Vagina (tissue), 2 donors: ENCODE measurements at regions not wholly inside any gene's neighbourhood (a gene's known extent, or its start where the extent isn't known, plus 50 kb on each side); places are given as distances from the start of the nearest gene placed in this dataset.
A peak's percentile ranks its signal among the peaks of the same experiment; 100 is the strongest.

ENCODE experiments used
- DNase-seq, 2 donors: peaks; one replicate each; pipeline ENCODE4 v3.0.0-alpha.2; 2017; ENCODE audit errors: extremely low spot score in 2 of 2
- H3K27ac ChIP-seq: fragments of 200-600 bp; sonication (generic); one replicate; pipeline ENCODE4 v1.5.1; 2019
- H3K27me3 ChIP-seq: fragments of 200-600 bp; sonication (generic); one replicate; pipeline ENCODE4 v1.5.1; 2019
- H3K36me3 ChIP-seq, 2 donors: fragments of 200-600 bp; sonication (generic); one replicate each; pipeline ENCODE4 v1.5.1; 2017 to 2019
- H3K4me1 ChIP-seq: fragments of 200-600 bp; sonication (generic); one replicate; pipeline ENCODE4 v1.5.1; 2019
- H3K4me3 ChIP-seq, 2 donors: fragments of 200-600 bp; sonication (generic); 1 replicate in 1 of 2; 2 replicates in 1 of 2; pipeline ENCODE4 v1.5.1; 2016 to 2019
- H3K9me3 ChIP-seq: fragments of 200-600 bp; sonication (generic); one replicate; pipeline ENCODE4 v1.5.1; 2019
- POLR2A ChIP-seq, 2 donors: fragments of 450-650 bp; IDR thresholded peaks; one replicate each; pipeline ENCODE4 v1.6.1; 2017; ENCODE audit warnings: antibody characterized with exemption in 2 of 2, mild to moderate bottlenecking in 2 of 2, moderate library complexity in 2 of 2
- POLR2AphosphoS5 ChIP-seq, 2 donors: sonication (generic); formaldehyde crosslinking; IDR thresholded peaks; one replicate each; pipeline ENCODE4 v1.9.0; 2017; ENCODE audit warnings: antibody characterized with exemption in 2 of 2, mild to moderate bottlenecking in 2 of 2, low read depth in 1 of 2; ENCODE audit not compliant: insufficient read depth in 1 of 2
- intact Hi-C: fragments of 100-400 bp; cut with DNase I; formaldehyde crosslinking; loops from one replicate; pipeline ENCODE4 v1.15.1; 2023
- TF ChIP-seq, protein P1 (sequence below), 3 experiments: fragments of 450-650 bp in 2 of 3; fragments of 200-600 bp in 1 of 3; sonication (generic) in 1 of 3; IDR thresholded peaks; one replicate each; pipeline ENCODE4 v1.5.1; 2017 to 2019; ENCODE audit warnings: antibody characterized with exemption in 3 of 3, mild to moderate bottlenecking in 2 of 3, moderate library complexity in 2 of 3

DNA sequence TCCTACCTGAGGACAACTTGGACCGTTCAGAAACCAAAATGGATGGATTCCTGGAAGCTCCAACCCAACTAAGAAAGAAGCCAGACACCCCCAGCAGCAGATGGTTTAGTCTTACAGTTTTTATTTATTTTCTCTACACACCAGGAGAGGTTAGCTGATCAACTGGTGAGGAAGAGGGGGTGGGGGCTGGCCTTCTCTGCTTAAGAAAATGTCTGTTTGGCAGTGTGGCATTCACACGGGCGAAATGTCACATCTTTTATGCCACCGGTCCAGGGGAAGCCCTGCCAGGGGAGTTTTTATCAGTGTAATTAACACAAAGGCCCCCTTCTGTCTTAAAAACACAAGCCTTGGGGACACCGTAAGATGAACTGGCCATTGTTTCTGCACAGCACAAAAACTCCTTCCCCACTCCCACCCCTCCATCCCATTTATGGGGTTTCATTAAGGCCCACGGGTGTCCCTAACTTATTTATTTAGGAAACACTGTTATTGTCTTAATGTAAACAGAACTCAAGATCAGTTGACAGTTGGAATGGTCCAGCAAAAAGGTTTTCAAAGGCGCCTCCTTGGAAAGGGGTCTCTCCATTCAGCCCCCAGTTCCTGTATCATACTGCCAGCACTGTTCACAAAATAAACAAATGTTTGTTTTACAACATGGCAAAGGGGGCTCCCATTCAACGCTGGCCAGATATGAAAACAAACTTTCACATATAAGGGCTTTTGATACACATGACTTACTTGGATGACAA is 217.0 kb downstream of the C1D start:
- peaks cover 5% of the 10 kb centered on the region for H3K4me1 ChIP-seq
- no peaks in the 10 kb centered on the region for H3K9me3 ChIP-seq
- H3K27me3 ChIP-seq: no peaks in the 10 kb centered on the region
- TF ChIP-seq, protein P1, sequence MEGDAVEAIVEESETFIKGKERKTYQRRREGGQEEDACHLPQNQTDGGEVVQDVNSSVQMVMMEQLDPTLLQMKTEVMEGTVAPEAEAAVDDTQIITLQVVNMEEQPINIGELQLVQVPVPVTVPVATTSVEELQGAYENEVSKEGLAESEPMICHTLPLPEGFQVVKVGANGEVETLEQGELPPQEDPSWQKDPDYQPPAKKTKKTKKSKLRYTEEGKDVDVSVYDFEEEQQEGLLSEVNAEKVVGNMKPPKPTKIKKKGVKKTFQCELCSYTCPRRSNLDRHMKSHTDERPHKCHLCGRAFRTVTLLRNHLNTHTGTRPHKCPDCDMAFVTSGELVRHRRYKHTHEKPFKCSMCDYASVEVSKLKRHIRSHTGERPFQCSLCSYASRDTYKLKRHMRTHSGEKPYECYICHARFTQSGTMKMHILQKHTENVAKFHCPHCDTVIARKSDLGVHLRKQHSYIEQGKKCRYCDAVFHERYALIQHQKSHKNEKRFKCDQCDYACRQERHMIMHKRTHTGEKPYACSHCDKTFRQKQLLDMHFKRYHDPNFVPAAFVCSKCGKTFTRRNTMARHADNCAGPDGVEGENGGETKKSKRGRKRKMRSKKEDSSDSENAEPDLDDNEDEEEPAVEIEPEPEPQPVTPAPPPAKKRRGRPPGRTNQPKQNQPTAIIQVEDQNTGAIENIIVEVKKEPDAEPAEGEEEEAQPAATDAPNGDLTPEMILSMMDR (IDR thresholded peaks at IDR 0.05): no peak
- TF ChIP-seq POLR2A (IDR thresholded peaks at IDR 0.05) (no peak), POLR2AphosphoS5 (IDR thresholded peaks at IDR 0.05; ENCODE audit: insufficient read depth in 1 of 2, low read depth in 1 of 2) (no peak)
- no peak for DNase-seq
- no peak overlapping the region for H3K4me3 ChIP-seq
- intact Hi-C loops: loop anchor here (5.0 kb wide), 1 partner anchor 178 kb away; no protein-coding TSS in a partner anchor
- peak overlapping the region; percentile 42 for H3K27ac ChIP-seq
- no peaks in the 10 kb centered on the region for H3K36me3 ChIP-seq

DNA sequence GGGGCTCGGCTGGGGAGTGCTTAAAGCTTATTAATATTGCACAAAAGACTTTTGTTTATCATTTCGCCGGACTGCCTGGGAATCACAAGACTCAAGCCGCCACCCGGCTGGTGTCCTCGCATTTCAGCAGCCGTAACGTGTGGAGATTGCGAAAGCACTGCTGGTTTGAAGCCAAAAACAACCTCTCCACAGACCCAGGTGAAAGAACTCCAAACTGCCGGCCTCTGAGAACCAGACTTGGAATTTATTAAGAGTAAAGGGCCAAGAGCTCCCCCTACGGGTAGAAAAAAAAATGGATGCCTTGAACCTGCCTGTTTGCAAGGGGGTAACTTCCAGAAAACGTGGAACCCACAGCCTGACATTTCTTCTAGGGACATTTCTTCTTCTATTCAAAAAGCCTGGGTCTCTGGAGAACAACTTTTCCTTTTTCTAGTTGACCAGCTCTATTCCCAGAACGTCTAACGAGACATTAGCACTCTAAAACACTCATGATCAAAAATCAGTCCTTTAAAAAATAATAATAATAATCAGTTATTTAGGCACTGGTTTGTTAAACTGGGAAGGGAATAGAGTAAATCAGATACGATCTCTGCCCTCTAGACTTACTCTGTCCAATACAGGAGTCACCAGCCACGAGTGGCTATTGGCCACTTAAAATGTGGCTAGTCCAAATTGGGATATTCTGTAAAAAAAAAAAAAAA is 216.3 kb downstream of the C1D start:
- Histone ChIP-seq H3K4me3 (no peak overlapping the region), H3K4me1 (peaks cover 5% of the 10 kb centered on the region), H3K27ac (peak overlapping the region; percentile 42), H3K36me3 (no peaks in the 10 kb centered on the region), H3K9me3 (no peaks in the 10 kb centered on the region), H3K27me3 (no peaks in the 10 kb centered on the region)
- peak in 1 of 2 donors; percentile 96 for DNase-seq
- TF ChIP-seq, protein P1 (IDR thresholded peaks at IDR 0.05): peak; percentile 65 to 81 (median 73)
- TF ChIP-seq POLR2AphosphoS5 (IDR thresholded peaks at IDR 0.05; ENCODE audit: insufficient read depth in 1 of 2, low read depth in 1 of 2) (peak; percentile 57 to 94), POLR2A (IDR thresholded peaks at IDR 0.05) (no peak)
- intact Hi-C loops: loop anchor here (5.0 kb wide), 1 partner anchor 179 kb away; no protein-coding TSS in a partner anchor

DNA sequence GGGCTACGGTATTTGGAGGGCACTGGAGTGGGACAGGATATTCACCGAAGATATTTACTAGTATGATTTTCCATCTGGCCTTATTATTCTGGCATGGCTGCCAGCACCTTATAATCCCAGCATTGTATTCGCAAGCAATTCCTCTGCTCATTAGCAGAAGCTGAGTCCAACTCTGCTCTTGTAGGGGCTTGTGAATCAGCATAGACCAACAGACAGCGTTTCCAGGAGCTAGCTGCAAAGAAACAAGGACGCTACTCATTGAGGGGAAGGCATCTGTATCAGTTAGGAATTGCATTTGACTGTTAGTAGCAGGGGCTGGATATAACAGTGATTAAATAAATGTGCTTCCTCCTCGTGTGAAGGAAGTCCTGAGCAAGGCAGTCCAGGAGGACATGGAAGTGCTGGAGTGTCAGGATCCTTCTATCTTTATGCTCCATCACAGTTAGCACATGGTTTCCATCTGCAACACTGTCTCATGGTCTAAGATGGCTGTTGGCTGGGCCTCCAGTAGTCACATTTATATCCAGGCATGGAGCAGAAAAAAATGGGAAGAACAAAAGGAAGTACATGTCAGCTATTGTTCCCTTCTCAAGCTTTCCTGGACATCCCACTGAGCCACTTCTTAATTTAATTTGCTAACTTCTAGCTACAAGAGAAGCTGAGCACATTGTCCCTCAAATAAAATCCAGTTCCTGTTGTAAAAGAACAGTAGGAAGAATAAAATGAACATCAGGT is 214.1 kb downstream of the C1D start:
- no peaks in the 10 kb centered on the region for H3K27me3 ChIP-seq
- no peak overlapping the region for H3K27ac ChIP-seq
- H3K36me3 ChIP-seq: no peaks in the 10 kb centered on the region
- H3K9me3 ChIP-seq: no peaks in the 10 kb centered on the region
- peaks cover 5% of the 10 kb centered on the region for H3K4me1 ChIP-seq
- H3K4me3 ChIP-seq: no peak overlapping the region
- no peak for DNase-seq
- no peak for TF ChIP-seq POLR2AphosphoS5 (IDR thresholded peaks at IDR 0.05; ENCODE audit: insufficient read depth in 1 of 2, low read depth in 1 of 2)
- TF ChIP-seq, protein P1 (IDR thresholded peaks at IDR 0.05): no peak
- intact Hi-C loops: loop anchor here (5.0 kb wide), 1 partner anchor 181 kb away; no protein-coding TSS in a partner anchor

DNA sequence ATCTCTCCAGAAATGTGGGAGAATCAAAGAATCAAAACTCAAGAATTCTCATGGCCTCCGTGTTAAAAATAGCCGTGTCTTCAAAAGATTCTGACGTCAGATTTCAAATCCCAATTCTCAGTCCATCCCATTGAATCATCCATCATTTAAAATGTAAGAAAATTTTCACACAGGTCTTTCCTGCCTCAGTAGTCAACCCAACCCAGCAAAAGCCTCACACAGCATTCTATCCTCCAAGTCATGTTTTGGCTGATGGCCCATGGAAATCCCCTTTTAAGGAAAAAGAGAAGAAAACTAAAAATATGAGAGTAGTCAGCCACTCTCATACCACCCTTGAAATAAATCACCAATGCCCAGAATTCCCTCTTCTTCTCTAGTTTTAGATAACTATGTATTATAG is 211.8 kb downstream of the C1D start:
- intact Hi-C loops: no loop called here
- no peak overlapping the region for H3K4me3 ChIP-seq
- no peak for DNase-seq
- H3K27me3 ChIP-seq: no peaks in the 10 kb centered on the region
- H3K27ac ChIP-seq: no peak overlapping the region
- TF ChIP-seq POLR2AphosphoS5 (IDR thresholded peaks at IDR 0.05; ENCODE audit: insufficient read depth in 1 of 2, low read depth in 1 of 2) (no peak), POLR2A (IDR thresholded peaks at IDR 0.05) (no peak)
- TF ChIP-seq, protein P1 (IDR thresholded peaks at IDR 0.05): no peak
- H3K9me3 ChIP-seq: no peaks in the 10 kb centered on the region
- H3K4me1 ChIP-seq: peaks cover 2% of the 10 kb centered on the region
- no peaks in the 10 kb centered on the region for H3K36me3 ChIP-seq
